COR-L47 (cell line): ENCODE measurements at regions not wholly inside any gene's neighbourhood (a gene's known extent, or its start where the extent isn't known, plus 50 kb on each side); places are given as distances from the start of the nearest gene placed in this dataset.
A peak's percentile ranks its signal among the peaks of the same experiment; 100 is the strongest.
"Not testable (repeated sequence)": the region's sequence is repeated elsewhere in the genome, so short reads cannot be mapped to it uniquely, and the experiment has no call there.

ENCODE experiments used
- DNase-seq: peaks from one replicate; lab custom pipeline; 2025; lab: John Stamatoyannopoulos, UW

GRCh38 chr11:109480251-109480650 is 58.3 kb downstream of the C11orf87 start:
- no peak for DNase-seq

GRCh38 chr11:109486129-109486528 is 64.1 kb downstream of the C11orf87 start:
- peak; percentile 84 for DNase-seq

- DNase-seq: no peak
Measured at GRCh38 chr11:109490953-109491635, 69.1 kb downstream of the C11orf87 start.

- no peak for DNase-seq
Measured at GRCh38 chr11:109506115-109506514, 84.1 kb downstream of the C11orf87 start.

GRCh38 chr11:109507331-109507730 is 85.3 kb downstream of the C11orf87 start:
- DNase-seq: no peak

GRCh38 chr11:109507836-109508561 is 86.0 kb downstream of the C11orf87 start:
- no peak for DNase-seq

GRCh38 chr11:109508943-109509342 is 87.0 kb downstream of the C11orf87 start:
- no peak for DNase-seq

- no peak for DNase-seq
Measured at GRCh38 chr11:109510316-109510715, 88.3 kb downstream of the C11orf87 start.

- DNase-seq: no peak
Measured at GRCh38 chr11:109511598-109511997, 89.6 kb downstream of the C11orf87 start.

- no peak for DNase-seq
Measured at GRCh38 chr11:109512249-109512648, 90.3 kb downstream of the C11orf87 start.

- DNase-seq: no peak
Measured at GRCh38 chr11:109512680-109513079, 90.7 kb downstream of the C11orf87 start.

- no peak for DNase-seq
Measured at GRCh38 chr11:109514313-109515018, 92.5 kb downstream of the C11orf87 start.

- no peak for DNase-seq
Measured at GRCh38 chr11:109519253-109519652, 97.3 kb downstream of the C11orf87 start.

- DNase-seq: no peak
Measured at GRCh38 chr11:109521571-109522086, 99.6 kb downstream of the C11orf87 start.

- DNase-seq: no peak
Measured at GRCh38 chr11:109522116-109522755, 100.2 kb downstream of the C11orf87 start.

- DNase-seq: not testable (repeated sequence)
Measured at GRCh38 chr11:109525636-109526035, 103.6 kb downstream of the C11orf87 start.

- DNase-seq: no peak
Measured at GRCh38 chr11:109526061-109526460, 104.1 kb downstream of the C11orf87 start.

- no peak for DNase-seq
Measured at GRCh38 chr11:109526931-109527330, 104.9 kb downstream of the C11orf87 start.

- no peak for DNase-seq
Measured at GRCh38 chr11:109527496-109527895, 105.5 kb downstream of the C11orf87 start.

GRCh38 chr11:109547356-109548027 is 125.5 kb downstream of the C11orf87 start:
- DNase-seq: no peak

GRCh38 chr11:109552376-109552775 is 130.4 kb downstream of the C11orf87 start:
- DNase-seq: no peak

- no peak for DNase-seq
Measured at GRCh38 chr11:109553284-109553683, 131.3 kb downstream of the C11orf87 start.
